GM21367 (cell line): ENCODE measurements at regions not wholly inside any gene's neighbourhood (a gene's known extent, or its start where the extent isn't known, plus 50 kb on each side); places are given as distances from the start of the nearest gene placed in this dataset.
"Not testable (repeated sequence)": the region's sequence is repeated elsewhere in the genome, so short reads cannot be mapped to it uniquely, and the experiment has no call there.

Experiments used
- ATAC-seq: cut with Tn5 transposase; IDR thresholded peaks from one replicate; pipeline ENCODE4 v1.9.1; 2021; ENCODE audit not compliant: unreplicated experiment

DNA sequence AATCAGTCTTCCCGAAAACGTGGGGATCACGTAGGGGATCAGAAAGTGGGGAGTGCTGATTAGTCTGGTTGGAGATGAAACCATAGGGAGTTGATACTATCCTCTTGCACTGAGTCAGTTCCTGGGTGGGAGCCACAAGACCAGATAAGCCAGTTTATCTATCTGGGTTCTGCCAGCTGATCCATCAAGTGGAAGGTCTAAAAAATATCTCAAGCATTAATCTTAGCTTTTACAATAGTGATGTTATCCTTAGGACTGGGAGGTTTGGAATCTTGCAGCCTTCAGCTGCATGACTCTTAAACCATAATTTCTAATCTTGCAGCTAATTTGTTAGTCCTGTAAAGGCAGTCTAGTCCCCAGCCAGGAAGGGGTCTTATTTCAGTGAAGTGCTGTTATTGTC, 2474.2 kb downstream of the PCDH9 start:
- ATAC-seq: no peak

DNA sequence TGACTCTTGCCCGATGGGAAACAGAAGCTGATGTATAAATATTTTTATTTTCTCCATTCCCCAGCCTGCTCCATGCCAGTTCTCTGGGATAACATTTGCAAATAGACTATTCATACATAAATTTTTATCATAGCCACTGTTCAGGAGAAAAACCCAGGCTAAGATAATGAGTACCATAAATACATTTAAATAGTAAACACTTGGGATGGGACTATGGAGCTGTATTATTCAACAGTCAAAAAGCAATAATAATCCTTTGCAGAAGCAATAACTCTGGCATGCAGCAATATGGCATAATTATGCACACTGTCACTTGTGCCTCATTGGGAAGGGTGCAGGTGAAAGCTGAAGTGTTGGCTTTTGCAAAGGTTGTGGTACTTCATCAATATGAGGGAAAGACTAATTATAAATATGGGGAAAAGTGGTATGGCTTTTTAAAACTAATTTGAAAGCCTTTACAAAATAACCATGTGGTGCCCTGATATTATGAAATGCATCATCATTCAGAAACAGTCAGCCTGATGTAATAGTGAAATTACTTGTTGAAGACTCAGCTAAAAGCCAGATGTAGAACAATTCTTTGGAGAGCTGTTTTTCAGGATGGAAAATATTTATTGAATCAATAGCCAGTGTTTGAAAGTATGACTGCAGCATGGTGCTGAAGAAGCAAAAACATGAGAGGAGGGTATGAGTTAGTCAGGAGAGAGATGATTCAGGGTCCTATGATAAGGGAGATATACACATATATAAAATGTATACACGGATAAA, 2476.7 kb downstream of the PCDH9 start:
- no peak for ATAC-seq

DNA sequence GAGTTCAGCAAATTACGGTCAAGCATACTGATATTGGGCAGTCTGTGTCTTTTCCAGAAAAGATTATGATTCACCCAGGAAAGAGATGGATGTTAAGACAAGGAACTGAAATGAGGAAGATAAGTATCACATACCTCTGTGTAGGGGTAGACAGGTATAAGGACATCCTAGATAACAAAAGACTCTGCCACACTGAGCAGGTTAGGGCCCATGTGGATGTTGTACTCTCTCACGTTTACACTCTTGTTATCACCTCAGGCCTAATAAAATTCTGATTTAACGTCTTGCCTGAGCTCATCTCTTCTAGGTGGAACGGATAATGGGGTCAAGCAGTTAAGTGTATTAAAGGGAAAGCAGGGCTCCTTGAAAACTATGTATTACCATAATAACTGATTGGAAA, 2480.8 kb downstream of the PCDH9 start:
- no peak for ATAC-seq

GRCh38 chr13:64746845-64747244, 2483.3 kb downstream of the PCDH9 start:
- ATAC-seq: no peak

DNA sequence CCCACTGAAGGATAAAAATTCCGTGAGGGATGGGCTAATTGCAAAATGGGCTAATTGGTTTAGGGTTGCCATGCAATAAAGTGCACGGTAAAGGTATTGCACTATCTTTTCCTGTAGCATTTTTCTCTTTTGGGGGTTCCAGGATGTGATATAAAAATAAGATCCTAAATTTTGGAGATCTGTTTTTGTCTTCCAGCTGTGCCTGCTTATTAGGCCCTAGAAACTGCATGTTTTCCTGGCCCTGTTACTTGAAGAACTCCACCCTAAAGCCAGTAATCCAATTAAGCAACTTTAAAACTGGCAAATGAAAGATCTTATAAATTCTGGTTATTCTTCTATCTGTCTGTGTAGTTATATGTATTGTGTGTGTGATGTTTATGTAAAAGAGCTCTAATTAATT, 2489.6 kb downstream of the PCDH9 start:
- no peak for ATAC-seq

DNA sequence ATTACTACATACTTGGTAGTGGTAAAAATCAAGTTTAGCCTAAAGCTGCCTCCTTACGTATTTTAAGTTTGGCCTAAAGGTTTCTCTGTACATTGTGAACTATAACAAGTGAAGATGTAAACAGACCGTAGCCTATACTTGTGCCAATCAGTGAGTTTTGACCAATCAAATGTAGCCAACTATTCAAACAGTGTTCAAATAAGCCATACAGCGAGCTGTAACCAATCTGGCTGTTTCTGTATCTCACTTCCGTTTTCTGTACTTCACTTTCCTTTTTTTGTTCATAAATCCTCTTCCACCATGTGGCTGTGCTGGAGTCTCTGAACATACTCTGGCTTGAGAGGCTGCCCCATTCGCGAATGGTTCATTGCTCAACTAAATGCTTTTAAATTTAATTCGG, 2504.6 kb downstream of the PCDH9 start:
- no peak for ATAC-seq

DNA sequence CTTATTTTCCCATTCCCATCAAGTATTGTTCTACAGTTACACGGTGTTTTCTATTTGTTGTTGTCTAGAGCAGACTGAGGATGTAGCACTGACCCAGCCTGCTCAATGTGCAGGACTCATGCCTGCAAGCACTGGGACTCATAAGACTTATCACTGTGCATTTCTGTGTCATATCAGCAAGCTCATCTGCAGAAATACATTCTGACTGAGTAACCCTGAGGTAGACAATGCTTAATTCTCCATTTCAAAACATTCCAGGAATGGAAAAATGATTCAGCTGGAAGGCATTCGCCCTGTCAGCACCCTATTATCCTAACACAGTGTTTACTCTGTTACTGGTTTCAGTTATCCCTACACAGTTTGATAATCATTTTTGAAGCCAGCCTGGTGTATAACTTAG, 2506.4 kb downstream of the PCDH9 start:
- no peak for ATAC-seq

- ATAC-seq: no peak
These were observed 2512.0 kb downstream of the PCDH9 start for GRCh38 chr13:64718116-64718515.

GRCh38 chr13:64716936-64717335, 2513.2 kb downstream of the PCDH9 start:
- ATAC-seq: no peak

DNA sequence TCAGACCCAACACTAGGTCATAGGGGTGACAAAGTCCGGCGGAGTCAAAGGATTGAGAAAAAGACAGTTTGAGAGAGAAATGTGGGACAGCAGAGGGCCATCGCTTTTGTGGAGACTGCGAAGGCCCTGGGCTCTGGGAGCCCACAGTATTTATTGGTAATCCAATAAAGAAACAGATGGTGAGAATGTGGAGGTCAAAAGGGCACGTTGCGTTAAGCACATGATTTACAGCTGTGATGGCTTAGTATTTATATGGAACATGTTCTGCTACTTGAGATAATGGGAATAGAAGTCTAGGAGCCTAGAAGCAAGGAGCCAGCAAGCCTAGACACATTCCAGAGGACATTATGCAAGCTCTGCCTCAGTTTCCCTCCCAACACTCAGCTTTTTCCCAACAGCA, 2521.1 kb downstream of the PCDH9 start:
- no peak for ATAC-seq

- ATAC-seq: no peak
These were observed 2526.0 kb downstream of the PCDH9 start for GRCh38 chr13:64704121-64704649.

DNA sequence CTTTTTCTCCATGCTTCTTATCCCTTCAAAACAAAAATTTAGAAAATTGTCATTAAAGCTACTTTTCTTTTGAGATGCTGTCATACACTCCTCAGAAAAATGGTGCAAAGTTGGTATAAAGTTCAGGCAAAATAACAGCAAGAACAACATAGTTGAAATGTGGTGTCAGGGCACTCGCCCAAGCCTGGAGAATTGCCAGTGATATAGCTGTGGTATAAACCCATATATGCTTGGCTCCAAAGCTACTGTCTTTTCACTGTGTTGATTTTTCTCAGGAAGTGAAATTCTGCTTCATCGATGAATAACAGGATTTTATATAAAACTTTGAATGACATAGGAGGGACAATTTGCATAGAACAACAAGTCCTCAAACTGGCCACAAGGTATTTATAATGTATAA, 2532.9 kb downstream of the PCDH9 start:
- ATAC-seq: no peak

DNA sequence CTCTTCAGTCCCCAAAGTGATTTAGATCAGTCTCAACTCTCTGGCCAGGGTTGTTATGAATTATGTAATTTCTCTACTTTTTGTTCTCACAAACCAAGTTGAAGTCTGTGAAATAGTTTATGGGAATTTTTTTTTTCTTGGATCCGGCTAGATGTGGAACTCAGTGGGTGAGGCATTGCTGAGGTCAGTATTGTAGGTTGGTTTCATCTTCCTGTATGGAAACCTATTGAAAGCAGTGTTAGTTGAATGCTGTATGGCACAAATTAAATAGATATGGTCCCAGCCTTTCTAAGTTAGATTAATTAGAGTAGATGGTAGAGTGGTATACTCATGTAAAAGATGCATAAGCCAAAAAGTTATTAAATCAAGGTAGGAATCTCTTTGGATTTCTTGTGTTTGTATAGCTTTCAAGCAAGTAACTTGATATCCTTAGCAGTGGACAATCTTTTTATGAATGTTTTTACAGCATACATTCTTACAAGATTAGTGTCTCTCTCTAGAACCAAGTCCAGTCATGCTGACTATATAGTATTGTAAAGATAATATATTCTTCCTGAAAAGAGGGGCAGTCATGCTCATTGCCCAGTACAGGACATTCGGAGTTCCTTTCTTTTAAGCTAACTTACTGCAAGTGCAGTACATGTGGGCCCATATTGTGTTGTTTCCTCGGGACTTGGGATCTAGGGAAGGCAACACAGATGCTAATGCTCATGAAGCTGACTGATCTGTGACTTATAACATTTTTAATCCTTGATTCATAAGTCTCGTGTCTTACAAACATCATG, 2541.1 kb downstream of the PCDH9 start:
- ATAC-seq: no peak

DNA sequence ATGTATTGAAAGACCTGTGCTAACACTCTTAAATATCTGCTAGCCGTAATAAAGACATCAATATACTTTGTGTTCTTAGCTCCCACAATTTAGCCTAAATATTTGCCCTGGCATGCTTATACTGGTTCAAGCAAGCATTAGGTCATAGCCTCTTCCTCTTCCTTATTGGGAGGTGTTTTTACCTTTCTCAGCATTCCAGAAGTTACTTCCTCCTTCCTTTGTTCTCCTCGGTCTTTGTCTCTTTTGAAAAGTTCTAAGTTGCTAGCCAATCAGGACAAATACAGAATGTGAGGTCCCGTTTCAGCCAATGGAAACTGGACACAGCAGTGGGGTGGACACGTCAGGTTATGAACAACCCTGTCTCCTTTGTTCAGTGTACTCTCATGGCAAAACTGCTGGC, 2543.6 kb downstream of the PCDH9 start:
- not testable (repeated sequence) for ATAC-seq

DNA sequence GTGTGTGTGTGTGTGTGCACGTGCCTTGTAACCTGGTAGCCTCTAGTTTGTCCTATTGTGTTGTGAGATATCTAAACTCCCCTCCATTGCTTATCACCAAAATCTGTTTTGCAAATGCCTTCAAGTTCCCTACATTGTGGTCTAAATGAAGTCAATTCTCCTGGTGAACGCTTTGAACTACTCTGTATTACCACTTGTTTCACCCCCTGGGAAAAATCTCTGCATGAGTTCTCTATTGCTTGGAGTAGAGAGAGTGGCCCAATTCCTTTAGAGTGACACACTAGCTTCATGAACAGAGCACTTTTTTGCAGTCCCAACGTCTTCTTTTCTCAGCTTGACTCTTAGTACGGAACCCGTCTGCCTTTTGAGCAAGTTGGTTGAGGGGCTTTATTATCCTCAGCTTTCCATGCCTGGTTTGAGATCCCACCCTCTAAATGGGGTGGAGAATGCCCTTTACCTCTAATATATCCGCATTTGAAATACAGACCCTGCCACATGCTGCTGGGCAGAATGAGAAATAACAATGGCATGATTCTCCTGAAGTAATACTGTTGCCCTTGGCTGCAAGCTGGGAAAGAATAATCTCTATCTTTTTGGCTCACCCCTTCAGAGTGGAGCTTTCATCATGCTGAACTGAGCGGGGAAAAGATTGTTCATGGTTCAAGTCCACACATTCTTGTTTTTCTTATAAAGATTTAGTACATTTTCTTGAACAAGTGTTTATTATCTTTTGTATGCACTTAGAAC, 2545.3 kb downstream of the PCDH9 start:
- ATAC-seq: no peak

- no peak for ATAC-seq
These were observed 2546.0 kb downstream of the PCDH9 start for GRCh38 chr13:64684108-64684507.

- no peak for ATAC-seq
These were observed 2549.4 kb downstream of the PCDH9 start for GRCh38 chr13:64680739-64681138.

DNA sequence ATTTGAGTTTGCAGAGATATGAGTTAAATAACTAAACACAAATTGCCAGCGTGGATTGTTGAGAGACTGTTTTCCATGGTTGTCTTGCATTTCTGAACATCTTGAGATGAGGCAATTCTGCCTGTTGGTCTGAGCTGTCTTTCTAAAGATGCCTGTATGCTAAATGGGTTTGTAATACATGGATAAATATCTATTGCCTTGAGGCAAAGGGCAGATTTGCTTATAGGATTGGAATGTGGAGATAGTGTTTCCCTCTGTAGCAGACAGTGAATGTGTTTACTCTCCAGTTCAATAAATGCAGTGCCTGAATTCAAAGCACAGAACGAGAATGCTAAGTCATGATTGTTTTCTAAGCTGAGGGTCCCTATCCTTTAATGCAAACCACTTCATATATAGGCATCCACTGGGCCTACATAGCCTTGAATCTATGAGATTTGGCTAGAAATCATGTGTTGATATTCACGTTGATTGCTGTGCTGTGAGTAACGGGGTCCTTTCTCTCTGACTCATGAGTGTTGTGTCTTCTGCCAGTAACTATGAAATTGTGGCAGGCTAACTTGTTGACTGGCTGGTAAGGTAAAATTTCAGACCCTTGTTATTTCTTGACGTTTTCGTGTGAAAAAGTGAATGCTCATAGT, 2554.8 kb downstream of the PCDH9 start:
- no peak for ATAC-seq

DNA sequence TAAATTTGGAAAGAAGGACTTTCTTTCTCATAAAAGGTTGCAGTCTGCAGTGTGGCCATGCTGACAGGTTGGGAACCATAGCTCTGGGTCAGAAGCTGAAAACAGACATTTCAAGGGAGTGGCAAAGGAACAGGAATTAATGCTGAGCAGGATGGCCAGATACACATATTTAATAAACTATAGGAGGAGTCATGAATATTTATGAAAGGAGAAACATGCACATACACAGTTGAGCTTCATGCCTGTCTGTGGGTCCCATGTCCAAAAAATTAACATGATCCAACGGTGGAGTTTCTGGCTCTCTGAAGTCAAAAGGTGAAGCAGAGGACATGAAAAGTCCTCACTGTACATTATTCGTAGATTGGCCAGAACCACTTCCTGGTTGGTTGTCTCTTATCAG, 2556.0 kb downstream of the PCDH9 start:
- no peak for ATAC-seq

- no peak for ATAC-seq
These were observed 2557.4 kb downstream of the PCDH9 start for GRCh38 chr13:64672751-64673150.
